ENCODE measurements at regions not wholly inside any gene's neighbourhood (a gene's known extent, or its start where the extent isn't known, plus 50 kb on each side); places are given as distances from the start of the nearest gene placed in this dataset.

GRCh38 chr2:19762142-19762541 lies 139.6 kb downstream of the TTC32 start:
- no peak for TF ChIP-seq CTCF (IDR thresholded peaks at IDR 0.05; ENCODE audit: borderline replicate concordance, insufficient read depth, low read depth, low read length)

GRCh38 chr2:19759880-19760279 lies 141.9 kb downstream of the TTC32 start:
- TF ChIP-seq CTCF (IDR thresholded peaks at IDR 0.05; ENCODE audit: borderline replicate concordance, insufficient read depth, low read depth, low read length), result no peak
- no peak overlapping the region for H3K4me3 ChIP-seq (ENCODE audit: low read depth, low read length)

More at GRCh38 chr2:19762142-19762541, 139.6 kb downstream of the TTC32 start:
- H3K4me3 ChIP-seq (ENCODE audit: low read depth, low read length), result no peak overlapping the region

- no peak for TF ChIP-seq CTCF (IDR thresholded peaks at IDR 0.05; ENCODE audit: borderline replicate concordance, insufficient read depth, low read depth, low read length)
- no peak overlapping the region for H3K4me3 ChIP-seq (ENCODE audit: low read depth, low read length)
Measured at GRCh38 chr2:19758658-19759057, 143.1 kb downstream of the TTC32 start.

- no peak for TF ChIP-seq CTCF (IDR thresholded peaks at IDR 0.05; ENCODE audit: borderline replicate concordance, insufficient read depth, low read depth, low read length)
- H3K4me3 ChIP-seq (ENCODE audit: low read depth, low read length), result no peak overlapping the region
Measured at GRCh38 chr2:19757586-19757985, 144.2 kb downstream of the TTC32 start.

- TF ChIP-seq CTCF (IDR thresholded peaks at IDR 0.05; ENCODE audit: borderline replicate concordance, insufficient read depth, low read depth, low read length), result no peak
- no peak overlapping the region for H3K4me3 ChIP-seq (ENCODE audit: low read depth, low read length)
Measured at GRCh38 chr2:19754907-19755306, 146.9 kb downstream of the TTC32 start.

- TF ChIP-seq CTCF (IDR thresholded peaks at IDR 0.05; ENCODE audit: borderline replicate concordance, insufficient read depth, low read depth, low read length), result no peak
- H3K4me3 ChIP-seq (ENCODE audit: low read depth, low read length), result no peak overlapping the region
Measured at GRCh38 chr2:19753818-19754217, 148.0 kb downstream of the TTC32 start.

- TF ChIP-seq CTCF (IDR thresholded peaks at IDR 0.05; ENCODE audit: borderline replicate concordance, insufficient read depth, low read depth, low read length), result no peak
- H3K4me3 ChIP-seq (ENCODE audit: low read depth, low read length), result no peak overlapping the region
Measured at GRCh38 chr2:19753314-19753713, 148.5 kb downstream of the TTC32 start.
